K562 (cell line): ENCODE measurements at regions not wholly inside any gene's neighbourhood (a gene's known extent, or its start where the extent isn't known, plus 50 kb on each side); places are given as distances from the start of the nearest gene placed in this dataset.

Experiments
- ATAC-seq: fragments of 200-7000 bp; cut with Tn5 transposase; 3 replicates; pipeline ENCODE4 v1.9.1; 2020; ENCODE audit warnings: moderate library complexity
- BruUV-seq: library from RNA; stranded (reverse); fragments of 400-500 nt; replicated peaks from 2 replicates; lab custom pipeline; 2021; lab: Mats Ljungman, UMichigan
- CTCF ChIA-PET: fragments of 300-600 bp; formaldehyde crosslinking; extraction: SDS; loops from one replicate; lab custom pipeline; 2021; ENCODE audit warnings: low intra/inter-chr PET ratio; lab: Yijun Ruan, JAX
- POLR2A ChIA-PET: fragments of 300-600, 350-650 bp; sonication (Branson Sonifier 250); formaldehyde crosslinking; extraction: SDS; loops from one replicate; lab custom pipeline; 2021; ENCODE audit warnings: antibody characterized with exemption, inconsistent platforms; lab: Yijun Ruan, JAX
- DNase-seq, 4 experiments: peaks; one replicate each; pipeline versions ENCODE4 v3.0.0 to v3.0.0-alpha.2; 2011 to 2018; ENCODE audit warnings: low spot score in 3 of 4, mixed read lengths in 3 of 4; ENCODE audit errors: extremely low read depth in 1 of 4
- FAIRE-seq: peaks from 2 replicates; lab custom pipeline; 2011; peaks lifted over from hg19 to GRCh38; lab: Jason Lieb, UNC
- H2AFZ ChIP-seq: 2 replicates; pipeline ENCODE4 v1.6.0; 2011; ENCODE audit warnings: low read depth, low read length, control low read depth, inconsistent platforms
- H3K27ac ChIP-seq: fragments of 200-600 bp; 3 replicates; pipeline ENCODE4 v1.8.0; 2011; ENCODE audit warnings: low read depth, mild to moderate bottlenecking, control low read depth, inconsistent platforms, low read length, moderate library complexity, mixed read lengths; ENCODE audit errors: extremely low read depth
- H3K27me3 ChIP-seq, 2 experiments: fragments of 300-600 bp in 1 of 2; 2 replicates in 1 of 2; 3 replicates in 1 of 2; pipeline versions ENCODE4 v1.6.0 to v1.8.0; 2011; ENCODE audit warnings: inconsistent platforms in 2 of 2, low read length in 2 of 2, mild to moderate bottlenecking in 1 of 2, mixed read lengths in 1 of 2, moderate library complexity in 1 of 2; ENCODE audit not compliant: control insufficient read depth in 2 of 2, insufficient read depth in 2 of 2
- H3K36me3 ChIP-seq: fragments of 300-600 bp; 3 replicates; pipeline ENCODE4 v1.8.0; 2011; ENCODE audit warnings: mild to moderate bottlenecking, low read length, inconsistent platforms; ENCODE audit not compliant: control insufficient read depth, insufficient read depth
- H3K4me1 ChIP-seq, 2 experiments: fragments of 200-600 bp in 1 of 2; replicated peaks in 1 of 2; 2 replicates in 1 of 2; 3 replicates in 1 of 2; pipeline versions ENCODE4 v1.5.1 to v1.8.0; 2011; ENCODE audit warnings: inconsistent platforms in 2 of 2, low read length in 2 of 2, mild to moderate bottlenecking in 1 of 2, mixed read lengths in 1 of 2, moderate library complexity in 1 of 2; ENCODE audit not compliant: control insufficient read depth in 2 of 2, insufficient read depth in 2 of 2
- H3K4me2 ChIP-seq: 2 replicates; pipeline ENCODE4 v1.6.1; 2011; ENCODE audit warnings: low read length, control low read depth, inconsistent platforms, mixed read lengths; ENCODE audit not compliant: insufficient read depth
- H3K4me3 ChIP-seq: fragments of 200-600 bp; sonication (generic), shearing (Covaris generic); 2 replicates; pipeline ENCODE4 v1.5.1; 2016; ENCODE audit warnings: control low read depth, inconsistent platforms
- H3K79me2 ChIP-seq: fragments of 200-600 bp; 3 replicates; pipeline ENCODE4 v1.8.0; 2011; ENCODE audit warnings: low read length, inconsistent platforms; ENCODE audit not compliant: control insufficient read depth, insufficient read depth
- H3K9ac ChIP-seq, 2 experiments: 2 replicates each; pipeline versions ENCODE4 v1.6.0 to v1.6.1; 2011; ENCODE audit warnings: low read depth in 2 of 2, low read length in 2 of 2, control low read depth in 1 of 2, inconsistent platforms in 1 of 2, mild to moderate bottlenecking in 1 of 2, mixed read lengths in 1 of 2; ENCODE audit not compliant: insufficient read depth in 1 of 2
- H3K9me1 ChIP-seq: one replicate; pipeline ENCODE4 v1.6.0; 2011; ENCODE audit warnings: inconsistent platforms, mild to moderate bottlenecking, low read length, moderate library complexity; ENCODE audit not compliant: control insufficient read depth, insufficient read depth
- H3K9me3 ChIP-seq: replicated peaks from 2 replicates; pipeline ENCODE4 v1.5.1; 2011; ENCODE audit warnings: low read depth, low read length, inconsistent platforms; ENCODE audit not compliant: control insufficient read depth, insufficient read depth
- H4K20me1 ChIP-seq: replicated peaks from 2 replicates; pipeline ENCODE4 v1.6.1; 2011; ENCODE audit warnings: low read length, inconsistent platforms, mixed read lengths; ENCODE audit not compliant: control insufficient read depth, insufficient read depth
- CXXC5 ChIP-seq: fragments of 250-450 bp; sonication (Bioruptor Pico); IDR thresholded peaks from 2 replicates; pipeline ENCODE4 v1.8.0; 2022; ENCODE audit warnings: inconsistent platforms, mild to moderate bottlenecking, moderate library complexity
- DDX20 ChIP-seq: fragments of 450-650 bp; IDR thresholded peaks from 2 replicates; pipeline ENCODE4 v1.6.1; 2016; ENCODE audit warnings: missing genetic modification characterization, low read depth, mild to moderate bottlenecking, missing compliant biosample characterization, moderate library complexity
- MCM2 ChIP-seq: fragments of 450-650 bp; IDR thresholded peaks from 2 replicates; pipeline ENCODE4 v1.6.1; 2017; ENCODE audit warnings: low read depth, mild to moderate bottlenecking
- MYNN ChIP-seq, 2 experiments: sonication (generic); formaldehyde crosslinking in 1 of 2; IDR thresholded peaks; 2 replicates each; pipeline versions ENCODE4 v1.5.0 to v1.6.1; 2016 to 2020; ENCODE audit warnings: antibody characterized with exemption in 1 of 2, missing genetic modification reagents in 1 of 2
- NEUROD1 ChIP-seq: fragments of 150-350 bp; IDR thresholded peaks from 2 replicates; pipeline ENCODE4 v1.6.1; 2014; ENCODE audit warnings: borderline replicate concordance, low read length, low read depth; ENCODE audit not compliant: partially characterized antibody
- POLR2AphosphoS2 ChIP-seq: IDR thresholded peaks from 2 replicates; pipeline ENCODE4 v1.6.1; 2012; ENCODE audit warnings: low read length, improper control_type of control experiment
- SMARCB1 ChIP-seq: IDR thresholded peaks from 2 replicates; pipeline ENCODE4 v1.6.1; 2011; ENCODE audit warnings: improper control_type of control experiment, low read depth; ENCODE audit not compliant: insufficient read length
- SMARCE1 ChIP-seq: fragments of 450-650 bp; IDR thresholded peaks from 2 replicates; pipeline ENCODE4 v1.7.1; 2016; ENCODE audit warnings: mild to moderate bottlenecking
- TBL1XR1 ChIP-seq, 2 experiments: IDR thresholded peaks; 2 replicates each; pipeline ENCODE4 v1.6.1; 2012; ENCODE audit warnings: improper control_type of control experiment in 2 of 2, low read length in 2 of 2, mild to moderate bottlenecking in 1 of 2
- ZNF143 ChIP-seq: sonication (generic); formaldehyde crosslinking; IDR thresholded peaks from 2 replicates; pipeline ENCODE4 v1.9.0; 2022; ENCODE audit warnings: mild to moderate bottlenecking, missing genetic modification reagents
- ZNF197 ChIP-seq: fragments of 200-800 bp; sonication (Bioruptor generic); IDR thresholded peaks from 2 replicates; pipeline ENCODE4 v1.6.1; 2016; ENCODE audit warnings: low read depth, missing genetic modification characterization, missing compliant biosample characterization
- ZNF444 ChIP-seq: fragments of 250-450 bp; sonication (Bioruptor Pico); IDR thresholded peaks from 2 replicates; pipeline ENCODE4 v1.4.0; 2020; ENCODE audit warnings: mild to moderate bottlenecking, moderate library complexity
- WGBS: fragments of 100-300 bp; shearing (Covaris generic); methylation state at CpG from one replicate; pipeline ENCODE4 v1.1.6; 2016; ENCODE audit warnings: low coverage, mixed read lengths; ENCODE audit not compliant: insufficient coverage; ENCODE audit errors: missing lambda C conversion rate; 5-methylcytosine and 5-hydroxymethylcytosine counted together
- in situ Hi-C: fragments of 300-500 bp; cut with MboI; formaldehyde crosslinking; loops from 4 replicates; pipeline ENCODE4 v1.15.0; 2018; ENCODE audit warnings: inconsistent platforms, mixed read lengths
- intact Hi-C: fragments of 100-400 bp; cut with micrococcal nuclease; formaldehyde crosslinking; loops from 2 replicates; pipeline ENCODE4 v1.14.2; 2022
- TF ChIP-seq, protein P1 (sequence below): fragments of 250-450 bp; sonication (Bioruptor Pico); IDR thresholded peaks from 2 replicates; pipeline ENCODE4 v1.4.0; 2020
- TF ChIP-seq, protein P2 (sequence below): fragments of 450-650 bp; formaldehyde crosslinking; IDR thresholded peaks from 2 replicates; pipeline ENCODE4 v1.4.0; 2020; ENCODE audit warnings: mild to moderate bottlenecking, mixed read lengths

DNA sequence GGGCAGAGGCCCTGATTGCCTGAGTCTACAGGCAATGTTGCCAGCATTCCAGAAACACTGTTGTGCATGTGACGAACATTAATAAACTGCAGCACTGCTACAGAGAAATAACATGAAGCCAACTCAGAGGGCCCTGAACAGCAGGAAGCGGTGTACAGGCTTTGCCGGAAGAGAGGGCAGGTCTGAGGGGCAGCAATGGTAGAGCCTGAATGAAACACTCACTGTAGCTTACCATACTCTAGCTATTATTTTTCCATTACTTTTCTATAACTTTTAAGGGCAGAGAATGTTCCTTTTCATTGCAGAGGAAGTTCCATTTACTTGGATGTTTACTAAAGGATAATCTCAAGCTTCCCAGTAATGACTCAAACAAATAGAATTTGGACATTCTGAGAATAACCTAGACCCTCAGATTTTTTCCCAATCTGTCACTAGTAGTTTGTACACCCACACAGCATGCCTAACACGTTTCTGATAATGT, 150.4 kb downstream of the MTX2 start:
- no peaks in the 10 kb centered on the region for H3K4me1 ChIP-seq
- no peak for ATAC-seq
- H3K9me3 ChIP-seq = no peaks in the 10 kb centered on the region
- intact Hi-C loops = no loop called here
- ChIA-PET CTCF (no interaction called here), POLR2A (no interaction called here)
- DNase-seq = no peak
- TF ChIP-seq MYNN (IDR thresholded peaks at IDR 0.05) (no peak), MYNN (CRISPR knock-in tag; IDR thresholded peaks at IDR 0.05) (no peak), MCM2 (no peak), ZNF444 (CRISPR knock-in tag) (no peak), SMARCB1 (no peak), POLR2AphosphoS2 (no peak)
- H3K4me3 ChIP-seq = no peak overlapping the region
- 5% methylated on average over 4 of the region's 4 CpGs for WGBS
- no peak overlapping the region for H3K4me2 ChIP-seq
- no peaks in the 10 kb centered on the region for H4K20me1 ChIP-seq
- no peaks in the 10 kb centered on the region for H3K79me2 ChIP-seq
- H3K9ac ChIP-seq = no peak overlapping the region
- H3K27me3 ChIP-seq = peaks cover 11 to 27% of the 10 kb centered on the region in 2 experiments
- no peaks in the 10 kb centered on the region for H3K9me1 ChIP-seq
- in situ Hi-C loops = no loop called here
- H3K27ac ChIP-seq = no peak overlapping the region
- no peak for FAIRE-seq
- H3K36me3 ChIP-seq = no peaks in the 10 kb centered on the region
- no TSS peak for BruUV-seq
- no peak overlapping the region for H2AFZ ChIP-seq

DNA sequence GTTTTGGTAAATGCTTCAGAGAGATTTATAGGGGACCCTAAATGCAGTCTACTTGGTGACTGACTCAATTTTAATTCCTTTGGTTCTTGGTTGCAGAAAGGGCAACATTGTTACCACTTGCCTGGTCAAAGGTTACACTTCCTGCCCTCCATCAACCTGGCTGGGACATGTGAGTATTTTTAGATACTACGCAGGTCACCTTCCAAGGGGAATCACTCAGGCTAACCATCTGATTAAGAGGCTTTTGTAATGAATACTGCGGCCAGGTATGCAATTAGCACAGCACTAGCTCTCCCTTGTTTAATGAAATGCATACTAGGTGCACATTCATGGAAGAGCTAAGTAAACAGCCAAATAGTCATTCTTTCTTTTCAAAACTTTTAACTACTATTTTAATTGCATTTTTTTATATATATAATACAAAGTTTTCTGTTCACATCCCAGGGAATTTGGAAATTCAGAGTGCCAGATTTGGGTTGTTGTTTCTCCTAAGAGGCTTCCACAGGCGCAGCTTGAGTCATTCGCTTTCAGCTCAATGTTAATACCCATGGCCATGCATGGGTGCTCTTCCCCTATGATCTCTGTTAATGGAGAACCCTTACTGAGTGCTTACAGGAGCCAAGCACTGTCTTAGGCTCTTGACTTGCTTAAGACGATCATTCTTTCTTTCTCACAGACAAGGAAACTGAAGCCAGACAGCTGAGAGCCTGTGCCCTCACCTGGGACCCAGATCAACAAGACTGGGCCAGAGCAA, 152.2 kb downstream of the MTX2 start:
- Histone ChIP-seq H3K36me3 (no peaks in the 10 kb centered on the region), H3K9me3 (no peaks in the 10 kb centered on the region), H3K9me1 (no peaks in the 10 kb centered on the region), H4K20me1 (no peaks in the 10 kb centered on the region), H3K4me2 (no peak overlapping the region), H3K27me3 (peaks cover 6 to 13% of the 10 kb centered on the region in 2 experiments; a peak in 3 of 5 replicates)
- WGBS = 0% methylated on average over 5 of the region's 5 CpGs
- intact Hi-C loops = no loop called here
- CTCF ChIA-PET = no interaction called here
- POLR2A ChIA-PET = interaction anchor here (0.5 to 0.7 kb wide), 3 partner anchors 140 to 256 kb away, joined by 3 read pairs; no protein-coding TSS in a partner anchor
- no TSS peak for BruUV-seq
- TF ChIP-seq ZNF143 (CRISPR knock-in tag) (no peak), NEUROD1 (no peak), TBL1XR1 (IDR thresholded peaks at IDR 0.05; ENCODE audit: low read length in 2 of 2) (no peak), SMARCE1 (no peak), CXXC5 (CRISPR knock-in tag) (no peak), DDX20 (no peak), ZNF197 (no peak)
- TF ChIP-seq, protein P1, sequence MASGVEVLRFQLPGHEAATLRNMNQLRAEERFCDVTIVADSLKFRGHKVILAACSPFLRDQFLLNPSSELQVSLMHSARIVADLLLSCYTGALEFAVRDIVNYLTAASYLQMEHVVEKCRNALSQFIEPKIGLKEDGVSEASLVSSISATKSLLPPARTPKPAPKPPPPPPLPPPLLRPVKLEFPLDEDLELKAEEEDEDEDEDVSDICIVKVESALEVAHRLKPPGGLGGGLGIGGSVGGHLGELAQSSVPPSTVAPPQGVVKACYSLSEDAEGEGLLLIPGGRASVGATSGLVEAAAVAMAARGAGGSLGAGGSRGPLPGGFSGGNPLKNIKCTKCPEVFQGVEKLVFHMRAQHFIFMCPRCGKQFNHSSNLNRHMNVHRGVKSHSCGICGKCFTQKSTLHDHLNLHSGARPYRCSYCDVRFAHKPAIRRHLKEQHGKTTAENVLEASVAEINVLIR (CRISPR knock-in tag) = no peak
- TF ChIP-seq, protein P2, sequence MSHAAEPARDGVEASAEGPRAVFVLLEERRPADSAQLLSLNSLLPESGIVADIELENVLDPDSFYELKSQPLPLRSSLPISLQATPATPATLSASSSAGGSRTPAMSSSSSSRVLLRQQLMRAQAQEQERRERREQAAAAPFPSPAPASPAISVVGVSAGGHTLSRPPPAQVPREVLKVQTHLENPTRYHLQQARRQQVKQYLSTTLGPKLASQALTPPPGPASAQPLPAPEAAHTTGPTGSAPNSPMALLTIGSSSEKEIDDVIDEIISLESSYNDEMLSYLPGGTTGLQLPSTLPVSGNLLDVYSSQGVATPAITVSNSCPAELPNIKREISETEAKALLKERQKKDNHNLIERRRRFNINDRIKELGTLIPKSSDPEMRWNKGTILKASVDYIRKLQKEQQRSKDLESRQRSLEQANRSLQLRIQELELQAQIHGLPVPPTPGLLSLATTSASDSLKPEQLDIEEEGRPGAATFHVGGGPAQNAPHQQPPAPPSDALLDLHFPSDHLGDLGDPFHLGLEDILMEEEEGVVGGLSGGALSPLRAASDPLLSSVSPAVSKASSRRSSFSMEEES (CRISPR knock-in tag) = no peak
- TF ChIP-seq, all 486 proteins: peak for 0
- Histone ChIP-seq H3K79me2 (no peaks in the 10 kb centered on the region), H3K27ac (no peak overlapping the region), H3K9ac (no peak overlapping the region), H3K4me3 (no peak overlapping the region), H2AFZ (no peak overlapping the region), H3K4me1 (no peaks in the 10 kb centered on the region)
- in situ Hi-C loops = no loop called here
- no peak for ATAC-seq
- FAIRE-seq = no peak
- no peak for DNase-seq
